Osteoblast (primary cell): ENCODE measurements at regions not wholly inside any gene's neighbourhood (a gene's known extent, or its start where the extent isn't known, plus 50 kb on each side); places are given as distances from the start of the nearest gene placed in this dataset.

Experiments used
- DNase-seq: peaks from one replicate; pipeline ENCODE4 v3.0.0; 2011; ENCODE audit warnings: low spot score, mixed read lengths; ENCODE audit not compliant: insufficient read length; ENCODE audit errors: missing footprints
- H2AFZ ChIP-seq: 2 replicates; pipeline ENCODE4 v1.6.0; 2011; ENCODE audit warnings: mild to moderate bottlenecking, low read length
- H3K27ac ChIP-seq: 2 replicates; pipeline ENCODE4 v1.5.1; 2011; ENCODE audit warnings: mild to moderate bottlenecking, low read depth, low read length, moderate library complexity
- H3K27me3 ChIP-seq: 2 replicates; pipeline ENCODE4 v1.6.0; 2012; ENCODE audit warnings: mild to moderate bottlenecking, control low read depth, inconsistent platforms, low read length, moderate library complexity; ENCODE audit not compliant: insufficient read depth
- H3K36me3 ChIP-seq: 2 replicates; pipeline ENCODE4 v1.5.1; 2011; ENCODE audit warnings: mild to moderate bottlenecking, low read length, control low read depth, moderate library complexity; ENCODE audit not compliant: insufficient read depth
- H3K4me1 ChIP-seq: 2 replicates; pipeline ENCODE4 v1.5.1; 2011; ENCODE audit warnings: mild to moderate bottlenecking, low read length, control low read depth, moderate library complexity; ENCODE audit not compliant: insufficient read depth
- H3K4me2 ChIP-seq: 2 replicates; pipeline ENCODE4 v1.6.0; 2011; ENCODE audit warnings: mild to moderate bottlenecking, low read length; ENCODE audit not compliant: insufficient read depth
- H3K4me3 ChIP-seq: fragments of 200-600 bp; sonication (generic); 3 replicates; pipeline ENCODE4 v1.5.1; 2012; ENCODE audit warnings: mild to moderate bottlenecking, low read length, inconsistent platforms; ENCODE audit not compliant: insufficient read depth
- H3K79me2 ChIP-seq: 2 replicates; pipeline ENCODE4 v1.6.0; 2012; ENCODE audit warnings: mild to moderate bottlenecking, low read length, control low read depth, inconsistent platforms; ENCODE audit not compliant: insufficient read depth
- H3K9me3 ChIP-seq: 2 replicates; pipeline ENCODE4 v1.5.1; 2011; ENCODE audit warnings: low read depth, low read length, control low read depth
- H4K20me1 ChIP-seq: 2 replicates; pipeline ENCODE4 v1.6.0; 2012; ENCODE audit warnings: mild to moderate bottlenecking, low read length, control low read depth; ENCODE audit not compliant: insufficient read depth
- CTCF ChIP-seq: IDR thresholded peaks from 2 replicates; pipeline ENCODE4 v1.5.1; 2011; ENCODE audit warnings: mild to moderate bottlenecking, low read depth, low read length, moderate library complexity; ENCODE audit errors: extremely low read depth

GRCh38 chr7:20030915-20031362 is 186.2 kb downstream of the MACC1 start:
- no peak overlapping the region for H2AFZ ChIP-seq
- no peaks in the 10 kb centered on the region for H4K20me1 ChIP-seq
- no peak for DNase-seq
- no peaks in the 10 kb centered on the region for H3K79me2 ChIP-seq
- peaks cover 43% of the 10 kb centered on the region for H3K4me1 ChIP-seq
- no peaks in the 10 kb centered on the region for H3K36me3 ChIP-seq
- no peak for TF ChIP-seq CTCF
- H3K4me2 ChIP-seq, result peak overlapping the region; percentile 25
- H3K9me3 ChIP-seq, result no peaks in the 10 kb centered on the region
- peak overlapping the region; percentile 63 for H3K27ac ChIP-seq
- no peaks in the 10 kb centered on the region for H3K27me3 ChIP-seq
- H3K4me3 ChIP-seq, result no peak overlapping the region

GRCh38 chr7:20030417-20030816 is 186.8 kb downstream of the MACC1 start:
- Histone ChIP-seq H3K4me3 (no peak overlapping the region), H3K36me3 (no peaks in the 10 kb centered on the region), H3K9me3 (no peaks in the 10 kb centered on the region), H3K27ac (peak overlapping the region; percentile 63), H4K20me1 (no peaks in the 10 kb centered on the region), H3K4me2 (peak overlapping the region; percentile 25), H3K79me2 (no peaks in the 10 kb centered on the region), H3K4me1 (peaks cover 43% of the 10 kb centered on the region), H3K27me3 (no peaks in the 10 kb centered on the region), H2AFZ (no peak overlapping the region)
- TF ChIP-seq CTCF, result no peak
- no peak for DNase-seq

GRCh38 chr7:20026762-20027161 is 190.4 kb downstream of the MACC1 start:
- Histone ChIP-seq H3K27me3 (no peaks in the 10 kb centered on the region), H3K36me3 (no peaks in the 10 kb centered on the region), H3K9me3 (no peaks in the 10 kb centered on the region), H3K4me1 (peaks cover 15% of the 10 kb centered on the region), H3K79me2 (no peaks in the 10 kb centered on the region), H4K20me1 (no peaks in the 10 kb centered on the region), H2AFZ (no peak overlapping the region), H3K4me2 (no peak overlapping the region), H3K27ac (no peak overlapping the region), H3K4me3 (no peak overlapping the region)
- TF ChIP-seq CTCF, result no peak
- DNase-seq, result no peak

- TF ChIP-seq CTCF, result no peak
- H3K79me2 ChIP-seq, result no peaks in the 10 kb centered on the region
- no peaks in the 10 kb centered on the region for H3K9me3 ChIP-seq
- H3K36me3 ChIP-seq, result no peaks in the 10 kb centered on the region
- H2AFZ ChIP-seq, result no peak overlapping the region
- H3K4me3 ChIP-seq, result no peak overlapping the region
- H4K20me1 ChIP-seq, result no peaks in the 10 kb centered on the region
- no peak overlapping the region for H3K27ac ChIP-seq
- H3K4me2 ChIP-seq, result no peak overlapping the region
- DNase-seq, result no peak
- no peaks in the 10 kb centered on the region for H3K4me1 ChIP-seq
- H3K27me3 ChIP-seq, result no peaks in the 10 kb centered on the region
Observed at GRCh38 chr7:20021831-20022230, 195.4 kb downstream of the MACC1 start.
